HepG2 (cell line): ENCODE measurements at regions not wholly inside any gene's neighbourhood (a gene's known extent, or its start where the extent isn't known, plus 50 kb on each side); places are given as distances from the start of the nearest gene placed in this dataset.

Experiments used
- ATAC-seq: fragments of 200-7000 bp; cut with Tn5 transposase; 3 replicates; pipeline ENCODE4 v1.9.1; 2020; ENCODE audit warnings: mild to moderate bottlenecking, moderate library complexity
- BruUV-seq: library from RNA; stranded (reverse); fragments of 400-500 nt; replicated peaks from 2 replicates; lab custom pipeline; 2021; lab: Mats Ljungman, UMichigan
- CTCF ChIA-PET: fragments of 300-600 bp; formaldehyde crosslinking; extraction: SDS; loops from one replicate; lab custom pipeline; 2021; ENCODE audit warnings: low total read pairs, inconsistent platforms, low intra/inter-chr PET ratio; lab: Yijun Ruan, JAX
- POLR2A ChIA-PET: fragments of 350-600 bp; sonication (Branson Sonifier 250); formaldehyde crosslinking; loops from one replicate; lab custom pipeline; 2020; ENCODE audit warnings: antibody characterized with exemption, inconsistent platforms; lab: Yijun Ruan, JAX
- DNase-seq: peaks from one replicate; pipeline ENCODE4 v3.0.0-alpha.2; 2015; ENCODE audit warnings: low spot score
- FAIRE-seq: peaks from 3 replicates; lab custom pipeline; 2011; peaks lifted over from hg19 to GRCh38; lab: Jason Lieb, UNC
- H2AFZ ChIP-seq: one replicate; pipeline ENCODE4 v1.6.1; 2011; ENCODE audit warnings: low read length, inconsistent platforms
- H3K27ac ChIP-seq: fragments of 300-600 bp; 3 replicates; pipeline ENCODE4 v1.8.0; 2011; ENCODE audit warnings: mixed run types, mild to moderate bottlenecking, mixed read lengths, low read length, inconsistent platforms; ENCODE audit not compliant: insufficient read depth; ENCODE audit errors: extremely low read length
- H3K27me3 ChIP-seq, 2 experiments: fragments of 200-600 bp in 1 of 2; 2 replicates in 1 of 2; 3 replicates in 1 of 2; pipeline versions ENCODE4 v1.6.0 to v1.8.0; 2011; ENCODE audit warnings: low read length in 2 of 2, mild to moderate bottlenecking in 2 of 2, moderate library complexity in 2 of 2, inconsistent platforms in 1 of 2; ENCODE audit not compliant: insufficient read depth in 2 of 2, control insufficient read depth in 1 of 2
- H3K36me3 ChIP-seq, 2 experiments: fragments of 200-600 bp in 1 of 2; replicated peaks in 1 of 2; 2 replicates in 1 of 2; 3 replicates in 1 of 2; pipeline versions ENCODE4 v1.5.1 to v1.8.0; 2011; ENCODE audit warnings: low read length in 2 of 2, inconsistent platforms in 1 of 2; ENCODE audit not compliant: insufficient read depth in 2 of 2, control insufficient read depth in 1 of 2
- H3K4me1 ChIP-seq: 2 replicates; pipeline ENCODE4 v1.5.1; 2012; ENCODE audit warnings: low read length, inconsistent platforms; ENCODE audit not compliant: insufficient read depth
- H3K4me2 ChIP-seq: 2 replicates; pipeline ENCODE4 v1.6.0; 2011; ENCODE audit warnings: low read depth, low read length, inconsistent platforms
- H3K4me3 ChIP-seq, 3 experiments: fragments of 200-600 bp in 1 of 3; sonication (generic), shearing (Covaris generic) in 1 of 3; replicated peaks in 1 of 3; 2 replicates each; pipeline ENCODE4 v1.5.1; 2011 to 2016; ENCODE audit warnings: low read length in 3 of 3, inconsistent platforms in 2 of 3, low read depth in 2 of 3, mild to moderate bottlenecking in 2 of 3, control low read depth in 1 of 3, mixed read lengths in 1 of 3; ENCODE audit not compliant: insufficient read depth in 1 of 3
- H3K79me2 ChIP-seq: one replicate; pipeline ENCODE4 v1.6.1; 2011; ENCODE audit warnings: low read length, inconsistent platforms; ENCODE audit not compliant: insufficient read depth
- H3K9ac ChIP-seq: 2 replicates; pipeline ENCODE4 v1.6.0; 2011; ENCODE audit warnings: mild to moderate bottlenecking, low read depth, low read length, inconsistent platforms; ENCODE audit not compliant: insufficient read depth
- H3K9me3 ChIP-seq: 2 replicates; pipeline ENCODE4 v1.5.1; 2012; ENCODE audit warnings: mild to moderate bottlenecking, low read length
- H4K20me1 ChIP-seq: 2 replicates; pipeline ENCODE4 v1.6.0; 2011; ENCODE audit warnings: inconsistent platforms, mild to moderate bottlenecking, low read length, moderate library complexity; ENCODE audit not compliant: insufficient read depth
- ATF1 ChIP-seq: IDR thresholded peaks from 2 replicates; pipeline ENCODE4 v1.6.1; 2016; ENCODE audit warnings: mild to moderate bottlenecking, control low read depth
- E2F1 ChIP-seq: sonication (generic); formaldehyde crosslinking; IDR thresholded peaks from 2 replicates; pipeline ENCODE4 v1.5.0; 2020; ENCODE audit warnings: missing genetic modification reagents
- FIP1L1 ChIP-seq: fragments of 200-400 bp; formaldehyde crosslinking; IDR thresholded peaks from 2 replicates; pipeline ENCODE4 v1.6.1; 2018; ENCODE audit warnings: low read depth, mild to moderate bottlenecking, low read length, moderate library complexity, borderline replicate concordance; ENCODE audit not compliant: insufficient read depth
- HMG20B ChIP-seq: conservative IDR thresholded peaks from 2 replicates; pipeline ENCODE4 v1.6.1; 2016; ENCODE audit warnings: missing genetic modification reagents, missing compliant biosample characterization
- IRX3 ChIP-seq: sonication (generic); formaldehyde crosslinking; IDR thresholded peaks from 2 replicates; pipeline ENCODE4 v1.8.1; 2023; ENCODE audit warnings: mild to moderate bottlenecking, low read depth, missing genetic modification reagents, borderline replicate concordance
- NFATC3 ChIP-seq: sonication (generic); formaldehyde crosslinking; IDR thresholded peaks from 2 replicates; pipeline ENCODE4 v1.5.1; 2020; ENCODE audit warnings: mild to moderate bottlenecking, missing genetic modification reagents
- NFRKB ChIP-seq: fragments of 450-650 bp; IDR thresholded peaks from 2 replicates; pipeline ENCODE4 v1.6.1; 2017
- SALL2 ChIP-seq: sonication (generic); formaldehyde crosslinking; IDR thresholded peaks from 2 replicates; pipeline ENCODE4 v1.8.1; 2023; ENCODE audit warnings: mild to moderate bottlenecking, missing genetic modification reagents, inconsistent platforms
- TOE1 ChIP-seq: sonication (generic); formaldehyde crosslinking; IDR thresholded peaks from 2 replicates; pipeline ENCODE4 v1.4.0; 2020; ENCODE audit warnings: mild to moderate bottlenecking, missing genetic modification reagents
- ZBTB7A ChIP-seq: sonication (generic); formaldehyde crosslinking; IDR thresholded peaks from 2 replicates; pipeline ENCODE4 v1.8.0; 2022; ENCODE audit warnings: mild to moderate bottlenecking, missing genetic modification reagents
- ZFX ChIP-seq: sonication (generic); formaldehyde crosslinking; IDR thresholded peaks from 2 replicates; pipeline ENCODE4 v1.4.0; 2020; ENCODE audit warnings: mild to moderate bottlenecking, low read depth, missing genetic modification reagents, moderate library complexity
- ZKSCAN8 ChIP-seq: IDR thresholded peaks from 2 replicates; pipeline ENCODE4 v1.6.1; 2016; ENCODE audit warnings: borderline replicate concordance, missing genetic modification reagents, missing compliant biosample characterization
- ZNF143 ChIP-seq: sonication (generic); formaldehyde crosslinking; IDR thresholded peaks from 2 replicates; pipeline ENCODE4 v1.4.0; 2020; ENCODE audit warnings: missing genetic modification reagents
- ZNF17 ChIP-seq: sonication (generic); formaldehyde crosslinking; IDR thresholded peaks from 2 replicates; pipeline ENCODE4 v1.5.0; 2020; ENCODE audit warnings: mild to moderate bottlenecking, missing genetic modification reagents
- ZNF205 ChIP-seq: IDR thresholded peaks from 2 replicates; pipeline ENCODE4 v1.6.1; 2018; ENCODE audit warnings: missing biosample characterization, missing genetic modification reagents
- ZNF747 ChIP-seq: sonication (generic); formaldehyde crosslinking; IDR thresholded peaks from 2 replicates; pipeline ENCODE4 v1.8.1; 2023; ENCODE audit warnings: missing genetic modification reagents, mild to moderate bottlenecking, borderline replicate concordance
- ZNF879 ChIP-seq: sonication (generic); formaldehyde crosslinking; IDR thresholded peaks from 2 replicates; pipeline ENCODE4 v1.8.1; 2023; ENCODE audit warnings: missing genetic modification reagents
- in situ Hi-C: cut with HindIII; loops from 2 replicates; pipeline ENCODE4 v1.10.0; 2017; ENCODE audit warnings: low pct_unique_long_range_greater_than_20kb; ENCODE audit not compliant: extremely low pct_ligation_motif_present
- intact Hi-C: fragments of 100-400 bp; cut with micrococcal nuclease; formaldehyde crosslinking; loops from one replicate; pipeline ENCODE4 v1.10.0; 2022; ENCODE audit not compliant: unreplicated experiment

- H4K20me1 ChIP-seq, result no peaks in the 10 kb centered on the region
- BruUV-seq, result no TSS peak
- no peak overlapping the region for H3K9ac ChIP-seq
- H3K4me3 ChIP-seq, result no peak overlapping the region
- no peaks in the 10 kb centered on the region for H3K79me2 ChIP-seq
- ChIA-PET POLR2A (no interaction called here), CTCF (no interaction called here)
- H3K27me3 ChIP-seq, result peaks cover 0 to 36% of the 10 kb centered on the region in 2 experiments; a peak in 3 of 5 replicates
- H3K36me3 ChIP-seq, result no peaks in the 10 kb centered on the region
- no peaks in the 10 kb centered on the region for H3K4me1 ChIP-seq
- intact Hi-C loops, result no loop called here
- FAIRE-seq (no peak), DNase-seq (no peak), ATAC-seq (no peak)
- in situ Hi-C loops, result loop anchor here (25.0 kb wide), 2 partner anchors 462 to 637 kb away; no protein-coding TSS in a partner anchor
- H3K9me3 ChIP-seq, result no peaks in the 10 kb centered on the region
- TF ChIP-seq ZNF17 (CRISPR knock-in tag), result no peak
- no peak for TF ChIP-seq E2F1 (CRISPR knock-in tag)
- TF ChIP-seq FIP1L1, result no peak
- TF ChIP-seq IRX3 (CRISPR knock-in tag), result no peak
- TF ChIP-seq TOE1, result no peak
- no peak for TF ChIP-seq ZBTB7A (CRISPR knock-in tag)
- TF ChIP-seq ZFX (CRISPR knock-in tag), result no peak
- TF ChIP-seq ZNF879, result no peak
- TF ChIP-seq ATF1 (CRISPR knock-in tag), result no peak
- no peak for TF ChIP-seq HMG20B
- TF ChIP-seq NFATC3 (CRISPR knock-in tag), result no peak
- no peak for TF ChIP-seq ZNF143
- TF ChIP-seq ZNF205 (CRISPR knock-in tag), result no peak
- TF ChIP-seq SALL2, result no peak
- no peak for TF ChIP-seq ZKSCAN8
- no peak for TF ChIP-seq NFRKB
- no peak for TF ChIP-seq ZNF747 (CRISPR knock-in tag)
- no peak overlapping the region for H2AFZ ChIP-seq
- no peak overlapping the region for H3K27ac ChIP-seq
- H3K4me2 ChIP-seq, result no peak overlapping the region
Observed at GRCh38 chr6:16974387-16974673, 127.5 kb upstream of the STMND1 start.
